NCI-H2227 (cell line): ENCODE measurements at regions not wholly inside any gene's neighbourhood (a gene's known extent, or its start where the extent isn't known, plus 50 kb on each side); places are given as distances from the start of the nearest gene placed in this dataset.

Experiments used
- DNase-seq: peaks from one replicate; lab custom pipeline; 2025; ENCODE audit not compliant: unreplicated experiment; lab: John Stamatoyannopoulos, UW

DNA sequence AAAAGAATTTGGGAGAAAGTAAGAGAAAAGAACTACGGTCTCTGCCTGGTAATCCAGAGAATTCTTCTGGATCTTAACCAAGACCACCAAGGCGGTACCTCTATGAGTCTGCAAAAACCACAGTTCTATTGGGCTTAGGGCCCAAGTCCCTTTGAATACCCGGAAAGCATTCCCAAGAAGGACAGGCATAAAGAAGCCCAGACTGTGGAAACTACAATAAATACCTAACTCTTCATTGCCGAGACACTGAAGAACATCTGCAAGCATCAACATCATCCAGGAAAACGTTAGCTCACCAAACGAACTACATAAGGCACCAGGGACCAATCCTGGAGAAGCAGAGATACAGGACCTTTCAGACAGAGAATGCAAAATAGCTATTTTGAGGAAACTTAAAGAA is 162.3 kb upstream of the TMC3 start:
- DNase-seq: no peak

DNA sequence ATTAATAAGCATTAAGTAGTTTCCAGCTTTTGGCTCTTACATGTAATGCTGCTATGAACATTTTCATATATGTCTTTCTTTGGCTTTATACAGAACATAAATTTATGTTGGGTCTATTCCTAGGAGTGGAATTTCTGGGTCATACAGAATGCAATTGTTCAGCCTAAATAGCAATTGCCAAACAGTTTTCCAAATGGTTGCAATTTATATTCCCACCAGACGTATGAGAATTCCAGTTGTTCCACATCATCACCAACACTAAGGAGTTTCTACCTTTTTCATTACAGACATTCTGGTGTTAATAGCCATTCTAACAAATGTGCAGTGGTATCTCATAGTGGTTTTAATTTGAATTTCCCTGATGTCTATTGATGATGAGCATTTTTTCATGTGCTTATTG is 160.1 kb upstream of the TMC3 start:
- DNase-seq: no peak

DNA sequence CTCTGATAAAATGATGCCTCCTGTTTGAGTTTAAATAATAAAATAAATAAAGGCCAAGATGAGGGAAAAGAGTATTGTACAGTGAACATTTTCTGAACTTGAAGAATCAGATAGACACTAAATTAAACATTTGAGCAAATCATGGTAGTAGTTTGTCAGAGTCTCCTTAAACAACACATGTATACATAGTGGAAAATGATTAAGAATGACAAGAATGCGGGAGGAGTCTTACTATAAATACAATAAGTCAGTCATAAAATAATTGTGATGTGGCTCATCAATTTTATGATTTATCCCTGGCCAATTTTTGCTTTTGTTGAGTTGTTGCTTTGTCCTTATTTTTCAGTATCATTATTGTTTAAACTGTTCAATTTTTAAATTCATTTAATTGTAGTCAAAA is 158.0 kb upstream of the TMC3 start:
- no peak for DNase-seq

DNA sequence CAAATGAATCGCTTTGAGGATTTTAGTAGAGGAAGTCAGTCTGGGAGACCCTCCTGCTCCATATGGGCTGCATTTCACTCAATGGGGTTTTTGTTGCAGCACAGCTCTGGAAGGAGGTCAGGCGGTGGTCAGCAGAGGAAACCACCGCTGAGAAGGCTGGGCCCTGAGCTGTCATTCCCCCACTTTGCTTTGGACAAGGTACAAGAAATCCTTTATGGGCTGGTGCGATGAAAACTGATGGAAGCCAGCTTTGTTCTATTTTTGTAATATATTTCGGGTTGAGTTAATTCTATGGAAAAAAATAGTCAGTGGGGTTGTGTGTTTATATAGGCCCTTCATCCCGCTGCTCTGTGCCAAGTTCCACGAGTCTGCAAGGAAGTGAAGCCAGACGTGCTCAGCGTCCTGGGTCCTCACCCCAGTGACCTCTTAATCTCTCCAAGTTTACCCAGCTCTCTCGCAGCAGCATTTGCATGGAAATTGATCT is 157.1 kb upstream of the TMC3 start:
- no peak for DNase-seq

DNA sequence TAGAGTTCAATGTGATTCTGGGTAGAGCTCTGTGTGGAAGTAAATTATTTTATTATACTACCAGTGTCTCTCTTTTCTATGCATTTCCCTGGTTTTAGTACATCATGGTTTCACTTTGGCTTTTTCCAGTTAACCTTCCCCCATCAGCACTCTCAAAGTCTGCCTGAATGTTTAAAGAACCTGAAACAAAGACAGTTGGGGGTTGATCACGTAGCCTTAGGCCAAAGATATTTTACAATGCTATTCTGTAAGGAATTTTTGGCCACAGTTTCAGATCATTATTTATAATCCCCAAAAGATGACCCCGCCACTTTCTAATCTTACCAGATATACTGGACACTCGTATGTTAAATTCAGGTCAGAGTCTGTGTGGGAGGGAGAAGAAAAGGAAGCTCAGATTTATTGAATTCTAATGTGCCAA is 156.3 kb upstream of the TMC3 start:
- no peak for DNase-seq

DNA sequence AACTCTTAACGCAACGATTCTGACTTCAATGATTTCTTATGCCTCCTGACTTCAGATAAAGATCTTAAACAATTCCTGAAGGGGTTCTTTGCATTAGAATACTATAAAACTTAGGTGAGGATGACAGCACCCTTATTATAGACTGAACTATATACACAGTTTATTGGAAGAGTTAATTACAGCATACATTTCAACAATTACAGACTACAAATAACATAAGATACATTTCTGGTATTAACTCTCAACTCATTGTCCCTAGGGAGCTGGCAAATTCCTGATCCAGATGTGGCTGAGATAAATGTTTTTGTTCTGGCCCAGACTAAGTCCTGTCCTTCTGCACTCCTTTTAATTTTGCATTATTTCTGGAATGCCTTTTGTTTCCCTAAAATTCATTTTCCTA is 155.5 kb upstream of the TMC3 start:
- no peak for DNase-seq

DNA sequence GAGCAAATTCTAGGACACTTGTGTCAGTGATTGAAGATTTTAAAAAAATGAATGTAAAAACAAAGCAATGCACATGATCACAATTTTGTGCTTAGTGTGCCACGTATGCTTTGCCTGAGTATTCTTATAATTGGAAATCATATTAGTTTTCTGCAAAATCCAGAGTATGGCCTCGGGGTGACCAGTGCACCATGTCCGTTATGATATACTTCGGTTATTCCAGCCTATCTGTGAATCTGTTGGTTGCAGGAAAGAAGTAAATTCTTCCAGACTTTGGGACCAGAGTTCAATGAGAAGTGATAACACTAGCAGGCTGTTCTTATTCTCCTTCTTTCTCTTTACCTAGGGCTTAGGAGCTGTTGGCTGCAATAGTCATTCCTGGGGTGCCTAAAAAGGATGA is 152.0 kb upstream of the TMC3 start:
- DNase-seq: no peak

DNA sequence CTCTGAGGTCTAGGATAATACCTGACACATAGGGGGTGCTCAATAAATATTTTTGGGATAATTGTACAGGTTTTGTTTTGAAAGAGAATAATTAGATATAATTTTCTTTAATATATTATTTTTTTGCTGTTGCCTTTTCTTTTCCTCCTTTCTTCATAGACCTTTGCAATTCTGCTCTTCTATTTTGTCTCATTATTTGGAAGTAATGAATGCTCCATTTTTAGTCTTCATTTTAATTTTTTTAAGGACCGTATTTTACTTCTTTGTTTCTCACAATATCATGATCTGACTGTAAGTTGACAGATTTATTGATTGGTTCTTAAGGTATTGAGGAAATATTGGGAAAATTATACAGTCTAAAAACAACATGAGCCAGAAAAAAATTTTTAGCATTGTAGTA is 150.5 kb upstream of the TMC3 start:
- DNase-seq: no peak

DNA sequence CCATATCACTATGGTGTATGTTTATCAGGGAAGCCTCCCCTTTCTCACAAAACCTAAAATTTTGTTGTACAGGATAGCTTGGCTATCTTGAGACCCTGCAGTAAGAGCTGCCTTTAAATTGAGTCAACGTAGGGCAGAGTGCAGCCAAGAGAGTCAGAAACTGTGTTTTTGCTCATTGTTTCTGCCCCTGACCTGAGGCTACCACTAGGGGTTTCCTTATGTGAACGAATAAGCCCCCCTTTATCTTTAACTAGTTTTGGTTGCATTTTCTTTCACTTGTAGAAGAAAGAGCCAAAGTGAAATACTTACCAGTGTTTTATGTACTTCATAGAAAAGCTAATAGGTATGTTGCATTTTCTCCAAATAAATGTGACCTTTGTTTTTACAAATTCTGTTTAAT is 149.9 kb upstream of the TMC3 start:
- no peak for DNase-seq

DNA sequence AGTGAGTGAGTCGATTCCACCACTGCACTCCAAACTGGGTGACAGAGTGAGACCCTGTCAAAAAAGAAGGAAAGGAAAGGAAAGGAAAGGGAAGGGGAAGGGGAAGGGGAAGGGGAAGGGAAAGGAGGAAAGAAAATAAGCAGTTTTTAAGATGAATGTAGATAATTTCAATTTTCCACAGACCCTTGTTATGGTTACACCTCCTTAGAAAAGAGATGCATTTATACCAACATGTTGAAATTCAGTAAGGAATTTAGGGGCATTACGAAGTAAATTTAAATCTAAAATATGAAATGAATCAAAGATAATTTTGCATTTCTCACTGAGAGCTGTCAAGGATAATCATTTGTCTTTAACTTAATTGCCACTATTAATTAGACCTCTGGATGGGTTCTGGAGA is 146.5 kb upstream of the TMC3 start:
- no peak for DNase-seq

DNA sequence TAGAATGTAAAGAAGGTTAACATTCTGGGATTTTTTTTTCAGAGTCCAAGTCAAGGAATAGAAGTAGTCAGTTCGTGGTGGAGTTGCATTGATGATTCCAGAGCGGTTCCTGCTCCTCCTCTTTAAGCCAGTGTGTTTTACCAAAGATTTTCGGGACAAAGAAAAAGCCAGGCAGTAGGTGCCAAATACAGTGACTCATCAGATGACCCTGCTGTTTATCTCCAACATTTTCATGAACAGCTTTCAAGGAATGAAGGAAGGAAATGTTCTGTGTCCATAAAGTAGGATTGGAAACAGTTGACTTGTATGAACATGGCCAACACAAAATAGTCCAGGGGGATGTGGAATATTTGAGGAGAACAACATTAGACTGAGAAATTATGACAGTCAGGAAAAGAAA is 142.4 kb upstream of the TMC3 start:
- no peak for DNase-seq

DNA sequence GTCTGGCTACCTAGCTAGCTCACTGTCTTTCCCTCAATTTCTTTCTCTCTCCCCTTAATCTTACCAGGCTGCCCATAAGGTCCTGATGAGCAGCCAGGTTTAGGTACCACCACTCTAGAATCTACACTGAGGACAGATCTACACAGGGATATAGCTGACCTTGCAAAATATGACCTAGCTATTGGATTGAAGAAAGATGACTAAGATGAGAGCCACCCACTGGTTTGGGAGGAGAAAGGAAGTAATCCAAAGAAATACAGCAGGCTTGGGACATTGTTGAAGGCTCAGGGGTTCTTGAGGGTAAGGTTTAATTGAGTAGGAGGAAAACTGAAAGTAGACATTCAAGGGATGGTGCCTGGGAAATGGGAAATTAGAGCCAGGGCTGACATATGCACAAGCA is 142.0 kb upstream of the TMC3 start:
- DNase-seq: no peak

DNA sequence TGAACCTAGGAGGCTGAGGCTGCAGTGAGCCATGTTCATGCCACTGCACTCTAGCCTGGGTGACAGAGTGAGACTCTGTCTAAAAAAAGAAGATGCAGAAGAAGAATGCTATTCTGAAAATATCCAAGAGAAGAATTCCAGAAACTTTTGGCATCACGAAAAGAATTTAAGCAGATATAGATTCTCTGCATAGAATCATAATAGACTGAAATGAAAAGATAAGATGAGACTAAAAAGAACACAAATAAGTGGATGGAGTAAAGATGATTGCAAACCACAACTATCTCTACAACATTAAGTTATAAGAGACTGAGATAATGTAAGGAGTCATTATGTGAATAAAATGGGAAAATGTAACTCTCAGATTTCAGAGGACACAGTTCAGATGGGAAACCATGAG is 140.7 kb upstream of the TMC3 start:
- no peak for DNase-seq

DNA sequence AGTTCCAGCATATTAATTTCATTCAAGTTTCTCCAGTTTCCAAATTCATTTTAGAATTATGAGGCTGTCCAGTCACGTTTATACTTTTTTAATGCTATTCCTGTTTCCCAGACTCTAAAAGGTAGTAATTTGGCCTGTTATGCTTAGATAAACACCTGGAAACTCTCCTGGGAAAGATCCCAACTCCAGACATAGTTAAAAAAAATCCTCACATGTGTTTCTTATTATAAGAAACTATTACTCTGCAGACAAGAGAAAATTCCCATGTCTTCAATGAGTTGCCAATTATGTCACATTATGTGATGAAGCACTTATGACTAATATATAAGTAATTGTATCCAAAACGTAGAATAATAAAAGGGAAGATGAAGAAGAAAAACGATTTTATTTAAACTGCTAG is 137.1 kb upstream of the TMC3 start:
- DNase-seq: no peak

DNA sequence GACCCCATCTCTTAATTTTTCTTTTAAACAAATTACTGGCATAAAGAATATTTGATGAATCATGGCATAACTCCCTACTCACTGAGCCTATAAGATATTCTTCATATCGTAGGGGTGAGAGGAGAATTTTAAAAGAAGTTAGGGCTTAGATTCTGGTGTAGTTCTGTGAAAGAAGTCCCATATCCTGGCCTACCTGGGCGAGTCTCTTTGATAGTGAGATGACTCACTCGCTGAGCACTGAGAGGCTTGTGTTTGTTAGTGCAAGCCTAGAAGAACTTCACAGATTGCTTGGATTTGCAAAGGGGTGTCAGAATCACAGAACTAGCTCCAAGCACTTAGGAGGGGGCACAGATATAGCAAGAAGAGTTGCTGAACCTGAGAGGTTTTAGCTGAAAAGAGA is 133.8 kb upstream of the TMC3 start:
- no peak for DNase-seq

DNA sequence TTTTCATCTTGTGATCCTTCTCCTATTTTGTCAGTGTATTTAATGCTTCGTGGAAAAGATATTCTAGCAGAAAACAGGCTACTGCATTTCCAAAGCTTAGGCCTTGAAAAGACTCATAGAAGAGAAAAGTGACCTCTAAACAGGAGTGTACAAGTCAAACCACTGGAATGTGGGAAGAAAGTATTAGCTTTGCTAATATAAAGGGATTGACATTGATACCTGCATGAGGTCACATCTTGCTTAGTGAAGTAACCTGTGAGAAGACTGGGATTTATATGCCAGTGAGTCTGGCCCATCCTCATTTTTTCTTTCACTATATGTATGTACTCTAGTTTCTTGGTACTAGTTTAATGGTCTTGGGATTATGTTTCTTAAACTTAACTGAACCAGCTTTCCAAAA is 132.9 kb upstream of the TMC3 start:
- DNase-seq: no peak

DNA sequence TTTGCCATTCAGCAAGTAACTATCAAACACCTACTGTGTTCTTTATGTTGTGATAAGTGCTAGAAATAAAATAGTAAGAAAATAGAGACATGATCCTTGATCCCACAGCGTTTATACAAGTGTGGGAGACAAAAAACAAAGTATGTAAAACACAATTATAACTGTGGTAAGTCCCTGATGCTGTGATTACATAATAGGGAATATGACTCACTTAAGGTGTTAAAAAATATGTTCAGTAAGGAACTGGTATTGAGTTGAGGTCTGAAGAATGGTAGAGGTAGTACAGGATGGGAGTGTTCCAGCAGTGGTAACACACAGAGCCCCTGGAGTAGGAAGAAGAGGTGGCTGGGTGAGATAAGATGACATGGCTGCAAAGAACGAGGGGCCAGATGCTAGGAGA is 132.1 kb upstream of the TMC3 start:
- DNase-seq: no peak

DNA sequence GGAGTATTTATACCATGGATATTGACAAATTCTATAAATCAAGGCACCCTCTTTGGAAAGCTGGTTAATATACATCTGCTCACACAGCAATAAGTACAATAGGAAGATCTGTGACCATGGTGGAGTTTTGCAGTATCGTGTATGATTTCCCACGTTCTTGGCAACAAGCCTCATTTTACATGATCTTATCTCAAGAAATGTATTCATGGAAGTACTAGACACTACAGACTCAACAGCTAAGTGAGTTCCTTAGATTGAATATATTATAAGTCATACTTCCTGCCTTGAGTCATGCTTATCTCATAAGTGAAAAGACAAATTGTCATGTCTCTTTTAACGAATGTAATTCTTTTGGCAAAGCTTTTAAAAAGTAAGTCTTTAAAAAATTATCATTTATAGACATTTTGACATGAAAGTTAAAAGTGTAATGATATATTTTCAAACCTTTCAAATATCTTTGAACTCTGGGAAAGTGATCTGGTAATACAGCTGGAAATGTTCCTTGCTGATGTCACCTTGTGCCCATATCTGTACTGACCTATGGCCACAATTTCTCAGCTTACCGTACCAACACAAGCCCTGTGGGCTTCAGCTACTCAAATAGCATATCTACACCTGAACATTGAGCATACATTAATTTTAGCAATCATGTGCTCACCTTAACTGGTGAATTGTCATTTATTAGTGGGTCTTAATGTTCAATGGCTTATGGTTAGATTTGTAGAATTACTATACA is 130.3 kb upstream of the TMC3 start:
- no peak for DNase-seq

DNA sequence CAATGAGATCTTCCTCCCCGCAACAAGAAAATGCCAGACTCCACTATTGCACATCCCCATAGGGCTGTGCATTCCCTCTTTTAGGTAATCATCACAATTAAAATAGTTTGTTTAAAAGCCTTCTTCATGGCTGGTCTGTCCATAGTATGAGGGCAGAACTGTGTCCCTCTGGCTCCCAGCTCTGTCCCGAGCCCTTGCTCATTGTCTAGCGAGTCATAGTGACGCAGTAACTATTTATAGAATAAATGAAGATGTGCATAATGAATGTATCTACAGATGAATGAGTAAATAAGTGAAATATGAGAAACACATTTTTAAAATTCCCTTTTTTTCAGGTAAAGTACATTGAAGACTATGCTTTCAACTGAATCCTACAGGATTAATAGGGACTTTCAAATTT is 128.4 kb upstream of the TMC3 start:
- no peak for DNase-seq

DNA sequence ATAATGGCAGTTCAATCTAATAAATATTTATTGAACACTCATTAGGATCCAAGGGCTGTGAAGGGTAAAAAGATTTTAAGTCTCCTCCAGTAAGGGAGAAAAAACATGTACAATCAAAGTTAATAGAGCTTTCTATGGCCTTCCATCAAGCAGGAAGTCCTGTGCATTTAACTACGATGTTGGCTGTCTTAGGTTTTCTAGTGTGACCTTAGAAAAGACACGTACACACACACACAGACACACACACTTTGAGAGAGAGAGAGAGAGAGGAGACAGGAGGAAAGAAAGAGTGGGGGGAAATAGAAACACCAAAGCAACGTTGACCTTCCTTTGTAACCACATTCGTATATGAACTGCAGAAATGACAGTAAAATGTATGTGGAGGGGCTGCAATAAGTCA is 126.1 kb upstream of the TMC3 start:
- no peak for DNase-seq

DNA sequence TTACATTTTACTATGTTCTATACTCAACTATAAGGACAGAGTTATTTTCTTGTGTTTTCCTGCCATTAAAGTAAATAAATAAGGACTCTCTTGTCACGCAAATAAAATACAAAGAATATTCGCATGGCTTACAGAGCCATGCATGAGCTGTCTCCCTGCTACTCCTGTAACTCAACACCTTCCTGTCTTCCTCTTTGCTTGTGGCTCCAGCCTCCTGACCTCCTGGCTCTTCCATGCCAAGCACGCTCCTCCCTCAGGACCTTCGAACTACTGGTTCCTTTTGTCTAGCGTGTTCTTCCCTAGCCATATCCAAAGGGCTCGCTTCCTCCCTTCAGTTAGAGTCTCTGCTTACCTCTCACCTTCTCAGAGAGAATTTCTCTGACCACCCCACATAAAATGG is 124.3 kb upstream of the TMC3 start:
- no peak for DNase-seq

DNA sequence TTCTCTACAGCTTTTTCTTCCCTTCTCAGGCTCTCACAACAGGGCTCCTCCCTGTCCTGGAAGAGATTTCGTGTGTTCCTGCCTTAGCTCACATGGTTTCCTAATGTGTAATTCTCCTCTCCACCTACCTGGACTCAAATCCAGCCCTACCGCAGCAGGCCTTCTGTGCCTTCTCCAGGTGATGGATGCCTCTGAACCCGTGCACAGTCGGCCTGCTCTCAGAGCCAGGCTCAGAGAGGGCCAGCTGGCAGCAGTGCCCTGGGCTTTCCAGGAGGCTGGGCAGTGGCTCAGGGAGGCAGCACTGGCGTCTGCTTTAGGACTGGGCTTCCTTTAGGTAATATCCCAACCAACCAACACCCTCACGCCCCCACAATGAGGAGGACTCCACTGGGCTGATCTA is 123.2 kb upstream of the TMC3 start:
- no peak for DNase-seq

DNA sequence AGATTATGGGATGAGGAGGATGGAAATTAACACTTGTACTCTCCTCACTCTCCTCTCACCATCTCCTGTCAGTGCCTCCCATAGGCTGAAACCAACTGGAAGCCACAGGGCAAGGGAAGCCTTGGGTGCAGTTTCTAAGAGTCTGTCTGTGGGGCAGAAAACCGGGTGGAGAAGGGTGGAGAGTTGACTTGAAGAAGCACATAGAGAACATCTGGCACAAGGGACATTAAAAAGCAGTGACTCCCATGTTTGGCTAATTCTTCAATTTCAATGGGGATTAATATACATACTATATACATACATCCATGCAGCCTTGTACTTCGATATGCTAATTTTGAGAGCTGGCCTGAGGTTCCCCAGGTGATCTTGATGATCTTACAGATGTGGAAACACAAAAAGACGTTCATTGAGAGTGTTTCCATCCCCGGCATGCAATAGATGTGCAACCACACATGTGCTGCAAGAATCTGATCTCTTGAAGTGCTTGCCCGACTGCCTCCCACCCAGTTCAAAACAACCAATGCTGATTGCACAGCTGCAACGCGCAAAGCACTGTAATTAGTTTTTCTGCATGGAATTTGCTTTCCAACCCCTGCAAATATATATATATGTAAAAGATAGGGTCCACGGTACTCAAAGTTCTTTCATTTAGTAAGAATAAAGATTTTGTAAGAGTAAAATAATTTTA is 121.9 kb upstream of the TMC3 start:
- no peak for DNase-seq
